Ishikawa (cell line): ENCODE measurements at regions not wholly inside any gene's neighbourhood (a gene's known extent, or its start where the extent isn't known, plus 50 kb on each side); places are given as distances from the start of the nearest gene placed in this dataset.

Source experiments
- CEBPB ChIP-seq: IDR thresholded peaks from 2 replicates; pipeline ENCODE4 v1.6.1; 2012
- CREB1 ChIP-seq: IDR thresholded peaks from 2 replicates; pipeline ENCODE4 v1.6.1; 2012; ENCODE audit warnings: low read depth
- EGR1 ChIP-seq: IDR thresholded peaks from 2 replicates; pipeline ENCODE4 v1.6.1; 2012
- EP300 ChIP-seq: IDR thresholded peaks from 2 replicates; pipeline ENCODE4 v1.6.1; 2012; ENCODE audit warnings: borderline replicate concordance
- FOXM1 ChIP-seq: IDR thresholded peaks from 2 replicates; pipeline ENCODE4 v1.6.1; 2012; ENCODE audit warnings: low read depth, borderline replicate concordance
- MAX ChIP-seq: IDR thresholded peaks from 2 replicates; pipeline ENCODE4 v1.6.1; 2012
- NFIC ChIP-seq: IDR thresholded peaks from 2 replicates; pipeline ENCODE4 v1.6.1; 2012
- RAD21 ChIP-seq: IDR thresholded peaks from 2 replicates; pipeline ENCODE4 v1.6.1; 2012; ENCODE audit warnings: low read depth
- REST ChIP-seq: IDR thresholded peaks from 2 replicates; pipeline ENCODE4 v1.6.1; 2012; ENCODE audit warnings: low read depth, mild to moderate bottlenecking
- TAF1 ChIP-seq: IDR thresholded peaks from 2 replicates; pipeline ENCODE4 v1.6.1; 2012; ENCODE audit warnings: low read depth, mild to moderate bottlenecking
- TCF12 ChIP-seq: IDR thresholded peaks from 2 replicates; pipeline ENCODE4 v1.6.1; 2012; ENCODE audit warnings: low read depth
- TEAD4 ChIP-seq: IDR thresholded peaks from 2 replicates; pipeline ENCODE4 v1.6.1; 2012
- USF1 ChIP-seq: IDR thresholded peaks from 2 replicates; pipeline ENCODE4 v1.6.1; 2012
- YY1 ChIP-seq: IDR thresholded peaks from 2 replicates; pipeline ENCODE4 v1.6.1; 2012; ENCODE audit warnings: low read depth
- ZBTB7A ChIP-seq: IDR thresholded peaks from 2 replicates; pipeline ENCODE4 v1.6.1; 2012; ENCODE audit warnings: low read depth

- TF ChIP-seq FOXM1 (no peak), NFIC (no peak)
Observed at GRCh38 chr10:63883861-63884260, 362.7 kb downstream of the REEP3 start.

- TF ChIP-seq TCF12 (no peak), FOXM1 (no peak), CEBPB (no peak), EP300 (no peak), TAF1 (no peak), RAD21 (no peak), MAX (no peak), CREB1 (no peak), NFIC (no peak), YY1 (no peak), ZBTB7A (no peak), EGR1 (no peak), USF1 (no peak), TEAD4 (no peak), REST (no peak)
Observed at GRCh38 chr10:63884426-63884825, 363.2 kb downstream of the REEP3 start.

- TF ChIP-seq EP300, result no peak
- no peak for TF ChIP-seq RAD21
- no peak for TF ChIP-seq ZBTB7A
- TF ChIP-seq CEBPB, result no peak
- TF ChIP-seq TEAD4, result no peak
- TF ChIP-seq MAX, result no peak
- no peak for TF ChIP-seq CREB1
- TF ChIP-seq TCF12, result no peak
- TF ChIP-seq FOXM1, result no peak
- no peak for TF ChIP-seq YY1
- TF ChIP-seq EGR1, result no peak
Observed at GRCh38 chr10:63885156-63885555, 364.0 kb downstream of the REEP3 start.

- TF ChIP-seq TCF12, result no peak
- TF ChIP-seq TAF1, result no peak
- TF ChIP-seq EGR1, result no peak
- no peak for TF ChIP-seq ZBTB7A
- TF ChIP-seq CEBPB, result no peak
- TF ChIP-seq EP300, result no peak
- TF ChIP-seq USF1, result no peak
- TF ChIP-seq FOXM1, result no peak
- TF ChIP-seq CREB1, result no peak
- TF ChIP-seq TEAD4, result no peak
- no peak for TF ChIP-seq RAD21
- TF ChIP-seq MAX, result no peak
- TF ChIP-seq NFIC, result no peak
Observed at GRCh38 chr10:63886281-63887022, 365.3 kb downstream of the REEP3 start.

- no peak for TF ChIP-seq NFIC
- TF ChIP-seq FOXM1, result no peak
- TF ChIP-seq RAD21, result 0 out of 2 replicates have a peak, but pooled peaks have one; percentile 3
Observed at GRCh38 chr10:63887023-63887589, 365.9 kb downstream of the REEP3 start.

- TF ChIP-seq YY1 (no peak), TEAD4 (no peak), CREB1 (no peak), ZBTB7A (no peak), FOXM1 (no peak), RAD21 (no peak), NFIC (no peak), EGR1 (no peak), EP300 (no peak), TAF1 (no peak), REST (no peak), USF1 (no peak), MAX (no peak), CEBPB (no peak)
Observed at GRCh38 chr10:63887600-63888370, 366.6 kb downstream of the REEP3 start.
